Astrocyte of the cerebellum (primary cell): ENCODE measurements at regions not wholly inside any gene's neighbourhood (a gene's known extent, or its start where the extent isn't known, plus 50 kb on each side); places are given as distances from the start of the nearest gene placed in this dataset.
A peak's percentile ranks its signal among the peaks of the same experiment; 100 is the strongest.
"Not testable (repeated sequence)": the region's sequence is repeated elsewhere in the genome, so short reads cannot be mapped to it uniquely, and the experiment has no call there.

Source experiments
- DNase-seq: peaks from one replicate; pipeline ENCODE4 v3.0.0-alpha.2; 2011; ENCODE audit warnings: low read depth
- H3K4me3 ChIP-seq: 2 replicates; pipeline ENCODE4 v1.5.1; 2011; ENCODE audit warnings: mild to moderate bottlenecking, low read depth, low read length, moderate library complexity
- in situ Hi-C: cut with HindIII; loops from 2 replicates; pipeline ENCODE4 v1.10.0; 2017; ENCODE audit warnings: low sequenced_read_pairs
- TF ChIP-seq, protein P1 (sequence below): IDR thresholded peaks from 2 replicates; pipeline ENCODE4 v1.5.1; 2012; ENCODE audit warnings: low read length, low read depth, moderate library complexity, mild to moderate bottlenecking; ENCODE audit errors: missing control alignments

- TF ChIP-seq, protein P1, sequence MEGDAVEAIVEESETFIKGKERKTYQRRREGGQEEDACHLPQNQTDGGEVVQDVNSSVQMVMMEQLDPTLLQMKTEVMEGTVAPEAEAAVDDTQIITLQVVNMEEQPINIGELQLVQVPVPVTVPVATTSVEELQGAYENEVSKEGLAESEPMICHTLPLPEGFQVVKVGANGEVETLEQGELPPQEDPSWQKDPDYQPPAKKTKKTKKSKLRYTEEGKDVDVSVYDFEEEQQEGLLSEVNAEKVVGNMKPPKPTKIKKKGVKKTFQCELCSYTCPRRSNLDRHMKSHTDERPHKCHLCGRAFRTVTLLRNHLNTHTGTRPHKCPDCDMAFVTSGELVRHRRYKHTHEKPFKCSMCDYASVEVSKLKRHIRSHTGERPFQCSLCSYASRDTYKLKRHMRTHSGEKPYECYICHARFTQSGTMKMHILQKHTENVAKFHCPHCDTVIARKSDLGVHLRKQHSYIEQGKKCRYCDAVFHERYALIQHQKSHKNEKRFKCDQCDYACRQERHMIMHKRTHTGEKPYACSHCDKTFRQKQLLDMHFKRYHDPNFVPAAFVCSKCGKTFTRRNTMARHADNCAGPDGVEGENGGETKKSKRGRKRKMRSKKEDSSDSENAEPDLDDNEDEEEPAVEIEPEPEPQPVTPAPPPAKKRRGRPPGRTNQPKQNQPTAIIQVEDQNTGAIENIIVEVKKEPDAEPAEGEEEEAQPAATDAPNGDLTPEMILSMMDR, result no peak
- no peak for DNase-seq
- in situ Hi-C loops, result no loop called here
- no peak overlapping the region for H3K4me3 ChIP-seq
Observed at GRCh38 chrX:112190646-112191045, 108.1 kb upstream of the TRPC5 start.

DNA sequence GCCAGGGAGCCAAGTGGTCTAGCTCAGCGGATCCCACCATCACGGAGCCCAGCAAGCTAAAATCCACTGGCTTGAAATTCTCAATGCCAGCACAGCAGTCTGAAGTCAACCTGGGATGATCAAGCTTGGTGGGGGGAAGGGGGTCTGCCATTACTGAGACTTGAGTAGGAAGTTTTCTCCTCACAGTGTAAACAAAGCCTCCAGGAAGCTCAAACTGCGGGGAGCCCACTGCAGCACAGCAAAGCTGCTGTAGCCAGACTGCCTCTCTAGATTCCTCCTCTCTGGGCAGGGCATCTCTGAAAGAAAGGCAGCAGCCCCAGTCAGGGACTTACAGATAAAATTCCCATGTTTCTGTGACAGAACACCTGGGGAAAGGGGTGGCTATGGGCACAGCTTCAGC lies 98.8 kb upstream of the TRPC5 start:
- in situ Hi-C loops, H3K4me3 ChIP-seq, DNase-seq: not testable (repeated sequence)

DNA sequence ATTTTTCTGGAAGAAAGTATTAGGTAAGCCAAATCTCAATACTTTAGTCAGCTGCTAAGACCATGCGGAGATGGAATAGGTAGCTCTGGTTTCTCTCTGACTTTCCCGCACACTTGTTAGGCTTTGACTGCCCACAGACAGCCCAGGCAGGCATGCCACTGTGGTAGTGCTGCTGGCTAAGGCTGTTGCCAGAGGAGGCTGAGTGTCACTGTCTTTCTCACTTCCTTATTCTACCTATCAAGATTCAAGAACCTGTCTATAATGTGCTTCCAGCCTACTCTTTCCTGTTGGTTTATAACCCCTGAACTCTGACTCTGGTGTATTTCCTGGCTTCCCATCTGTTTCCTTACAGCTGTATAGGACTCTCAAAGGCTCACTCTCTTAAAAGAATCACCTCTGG lies 81.8 kb upstream of the TRPC5 start:
- TF ChIP-seq, protein P1, result no peak
- in situ Hi-C loops, result no loop called here
- H3K4me3 ChIP-seq, result no peak overlapping the region
- no peak for DNase-seq

DNA sequence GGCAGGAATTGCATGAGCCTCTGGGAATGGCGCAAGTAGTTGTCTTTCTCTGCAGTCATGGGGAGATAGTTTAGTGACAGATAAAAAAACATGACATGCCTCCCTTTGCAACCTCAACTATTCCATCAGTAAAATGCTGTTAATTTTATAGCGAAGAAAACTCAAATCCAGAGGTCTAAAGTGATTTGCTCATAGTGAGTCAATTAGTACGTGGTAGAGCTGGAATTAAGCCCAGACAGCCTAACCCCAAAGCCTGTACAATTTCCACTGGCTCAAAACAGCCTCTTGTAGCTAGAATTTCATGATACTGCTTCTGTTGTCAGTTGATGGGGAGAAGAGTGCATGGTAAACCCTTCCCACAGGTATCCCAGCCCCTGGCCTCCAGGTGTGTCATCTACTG lies 81.3 kb upstream of the TRPC5 start:
- no peak overlapping the region for H3K4me3 ChIP-seq
- TF ChIP-seq, protein P1, result no peak
- in situ Hi-C loops, result no loop called here
- DNase-seq, result peak; percentile 12

DNA sequence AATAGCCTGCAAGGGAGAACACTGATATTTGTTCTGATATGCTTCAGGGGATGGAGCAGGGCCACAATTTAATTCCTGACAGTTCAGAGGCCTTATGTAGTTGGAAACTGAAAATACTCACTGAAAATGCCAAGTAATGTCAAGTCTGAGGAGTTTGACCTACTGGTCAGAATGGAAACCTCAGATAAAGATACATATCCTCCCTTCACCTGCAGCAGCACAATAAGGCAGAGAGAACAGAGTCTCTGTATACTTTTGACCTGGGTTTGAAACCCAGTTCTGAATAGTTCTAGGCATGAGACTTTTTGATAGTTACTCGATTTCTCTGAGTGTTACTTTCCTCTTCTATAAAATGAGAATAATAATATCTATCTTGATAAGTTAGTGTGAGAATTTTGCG lies 65.8 kb upstream of the TRPC5 start:
- H3K4me3 ChIP-seq, result no peak overlapping the region
- no peak for DNase-seq
- TF ChIP-seq, protein P1, result no peak
- in situ Hi-C loops, result no loop called here

- in situ Hi-C loops, result no loop called here
- no peak for DNase-seq
- no peak overlapping the region for H3K4me3 ChIP-seq
- TF ChIP-seq, protein P1, result peak; percentile 55
Observed at GRCh38 chrX:112147206-112147605, 64.6 kb upstream of the TRPC5 start.

GRCh38 chrX:112137276-112137675 lies 54.7 kb upstream of the TRPC5 start:
- in situ Hi-C loops, result no loop called here
- no peak for DNase-seq
- TF ChIP-seq, protein P1, result no peak

More at GRCh38 chrX:112137276-112137675, 54.7 kb upstream of the TRPC5 start:
- no peak overlapping the region for H3K4me3 ChIP-seq
